ENCODE measurements at regions not wholly inside any gene's neighbourhood (a gene's known extent, or its start where the extent isn't known, plus 50 kb on each side); places are given as distances from the start of the nearest gene placed in this dataset.

DNA sequence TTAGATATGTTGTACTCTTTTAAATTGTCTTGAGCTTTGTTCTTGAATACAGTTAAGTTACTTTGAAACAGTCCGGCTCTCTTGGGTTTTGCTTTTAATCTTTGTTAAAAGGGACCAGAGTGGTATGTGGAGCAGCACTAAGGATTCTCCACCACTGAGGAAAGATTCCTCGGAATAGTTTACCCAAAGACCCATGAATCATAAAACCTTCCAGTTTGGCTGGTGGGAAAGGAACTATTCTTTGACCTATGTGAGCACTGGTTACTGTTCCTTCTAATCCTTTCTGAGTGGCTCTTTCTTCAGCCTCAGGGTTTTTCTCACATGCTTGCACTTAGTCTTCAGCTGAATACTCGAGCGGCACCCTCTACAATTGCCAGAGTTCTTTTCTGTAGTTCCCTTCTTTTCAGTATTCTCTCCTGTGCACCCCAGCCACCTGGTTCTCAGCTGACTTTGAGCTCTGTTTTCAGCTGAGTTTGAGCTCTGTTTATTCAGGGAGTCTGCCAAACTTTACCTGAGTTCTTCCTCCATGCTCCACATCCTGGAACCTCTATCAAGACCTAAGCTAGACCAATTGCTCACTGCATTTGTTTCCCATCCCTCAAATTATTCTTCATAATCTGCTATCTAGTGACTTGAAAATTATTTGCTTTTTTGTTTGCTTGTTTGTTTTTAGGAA lies 253.8 kb upstream of the PLXNA2 start:
- H3K27ac ChIP-seq, result no peak overlapping the region
- no peak for TF ChIP-seq ZFX (IDR thresholded peaks at IDR 0.05; ENCODE audit: borderline replicate concordance)
- TF ChIP-seq, protein P1, sequence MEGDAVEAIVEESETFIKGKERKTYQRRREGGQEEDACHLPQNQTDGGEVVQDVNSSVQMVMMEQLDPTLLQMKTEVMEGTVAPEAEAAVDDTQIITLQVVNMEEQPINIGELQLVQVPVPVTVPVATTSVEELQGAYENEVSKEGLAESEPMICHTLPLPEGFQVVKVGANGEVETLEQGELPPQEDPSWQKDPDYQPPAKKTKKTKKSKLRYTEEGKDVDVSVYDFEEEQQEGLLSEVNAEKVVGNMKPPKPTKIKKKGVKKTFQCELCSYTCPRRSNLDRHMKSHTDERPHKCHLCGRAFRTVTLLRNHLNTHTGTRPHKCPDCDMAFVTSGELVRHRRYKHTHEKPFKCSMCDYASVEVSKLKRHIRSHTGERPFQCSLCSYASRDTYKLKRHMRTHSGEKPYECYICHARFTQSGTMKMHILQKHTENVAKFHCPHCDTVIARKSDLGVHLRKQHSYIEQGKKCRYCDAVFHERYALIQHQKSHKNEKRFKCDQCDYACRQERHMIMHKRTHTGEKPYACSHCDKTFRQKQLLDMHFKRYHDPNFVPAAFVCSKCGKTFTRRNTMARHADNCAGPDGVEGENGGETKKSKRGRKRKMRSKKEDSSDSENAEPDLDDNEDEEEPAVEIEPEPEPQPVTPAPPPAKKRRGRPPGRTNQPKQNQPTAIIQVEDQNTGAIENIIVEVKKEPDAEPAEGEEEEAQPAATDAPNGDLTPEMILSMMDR (IDR thresholded peaks at IDR 0.05), result no peak

DNA sequence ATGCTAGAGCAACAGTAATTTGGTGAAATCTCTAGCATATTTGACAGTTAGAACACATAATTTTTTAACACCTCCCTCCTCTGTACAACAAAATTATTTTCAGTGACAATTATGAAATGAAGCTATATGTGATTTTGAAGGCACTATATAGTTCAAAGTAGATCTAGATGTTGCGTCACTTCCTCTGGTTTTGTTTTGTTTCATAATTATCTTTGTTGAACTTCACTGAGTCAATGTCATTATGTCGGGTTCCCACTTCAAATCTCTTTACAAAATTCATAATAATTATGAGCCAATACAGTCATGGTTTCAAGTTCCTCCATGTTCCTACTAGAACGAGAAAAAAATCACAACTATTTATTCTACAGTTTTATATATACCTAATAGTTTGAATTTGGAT lies 254.8 kb upstream of the PLXNA2 start:
- H3K27ac ChIP-seq, result no peak overlapping the region

DNA sequence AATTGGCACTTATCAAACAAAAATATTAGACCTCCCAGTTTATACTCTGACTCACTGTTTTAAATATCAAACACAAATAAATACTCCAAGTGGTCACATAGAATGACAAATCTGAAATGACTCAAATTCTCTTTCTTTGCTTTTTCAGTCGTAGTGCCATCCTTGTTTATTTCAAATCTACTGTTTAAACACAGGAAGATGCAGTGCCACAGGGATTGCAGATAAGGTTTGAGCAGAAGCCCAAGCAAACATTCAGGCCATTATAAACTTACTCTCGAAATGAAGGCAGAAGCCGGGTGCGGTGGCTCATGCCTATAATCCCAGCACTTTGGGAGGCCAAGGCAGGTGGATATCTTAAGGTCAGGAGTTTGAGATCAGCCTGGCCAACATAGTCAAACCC lies 255.4 kb upstream of the PLXNA2 start:
- H3K27ac ChIP-seq, result no peak overlapping the region
- no peak for TF ChIP-seq ZFX (IDR thresholded peaks at IDR 0.05; ENCODE audit: borderline replicate concordance)
- TF ChIP-seq, protein P1 (IDR thresholded peaks at IDR 0.05), result no peak

More for the DNA sequence above, 254.8 kb upstream of the PLXNA2 start:
- TF ChIP-seq, protein P1 (IDR thresholded peaks at IDR 0.05), result no peak
- TF ChIP-seq ZFX (IDR thresholded peaks at IDR 0.05; ENCODE audit: borderline replicate concordance), result no peak

DNA sequence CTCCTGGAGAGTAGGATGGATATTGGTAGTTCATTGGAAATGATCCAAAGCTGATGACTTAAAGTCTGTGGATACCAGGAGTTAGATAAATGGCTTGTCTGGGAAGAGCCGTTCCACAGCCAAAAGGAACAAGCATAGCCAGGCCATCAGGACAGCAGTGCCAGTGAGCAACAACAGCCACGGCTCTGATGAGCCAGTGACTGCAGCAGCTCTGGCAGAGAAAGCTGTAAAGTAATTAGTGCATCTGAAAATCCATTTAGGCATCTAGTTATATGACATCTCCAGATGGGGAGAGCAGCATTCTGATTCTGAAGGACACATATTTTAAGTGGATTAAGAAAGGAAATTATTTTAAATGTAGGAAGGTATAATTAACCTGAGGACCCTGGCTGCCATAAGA lies 256.2 kb upstream of the PLXNA2 start:
- no peak overlapping the region for H3K27ac ChIP-seq
- no peak for TF ChIP-seq ZFX (IDR thresholded peaks at IDR 0.05; ENCODE audit: borderline replicate concordance)
- TF ChIP-seq, protein P1 (IDR thresholded peaks at IDR 0.05), result no peak

DNA sequence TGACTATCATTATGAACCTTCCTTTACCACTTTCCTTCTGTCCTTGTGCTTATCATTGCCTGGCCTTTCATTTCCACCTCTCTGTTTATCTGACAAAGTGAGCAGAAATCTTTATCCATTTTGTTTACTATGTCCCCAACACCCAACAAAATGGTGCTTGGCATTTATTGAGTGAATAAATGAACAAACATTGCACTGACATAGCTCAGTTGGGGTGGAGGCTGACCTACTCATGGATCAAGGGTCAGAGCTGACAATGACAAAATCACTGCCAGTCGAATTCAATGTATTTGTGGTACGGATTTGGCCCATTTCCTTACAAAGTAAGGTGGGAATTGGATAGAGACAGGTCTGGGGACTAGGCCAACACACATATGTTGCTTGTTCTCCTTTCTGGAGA lies 257.4 kb upstream of the PLXNA2 start:
- no peak overlapping the region for H3K27ac ChIP-seq
- TF ChIP-seq, protein P1 (IDR thresholded peaks at IDR 0.05), result no peak
- TF ChIP-seq ZFX (IDR thresholded peaks at IDR 0.05; ENCODE audit: borderline replicate concordance), result no peak

DNA sequence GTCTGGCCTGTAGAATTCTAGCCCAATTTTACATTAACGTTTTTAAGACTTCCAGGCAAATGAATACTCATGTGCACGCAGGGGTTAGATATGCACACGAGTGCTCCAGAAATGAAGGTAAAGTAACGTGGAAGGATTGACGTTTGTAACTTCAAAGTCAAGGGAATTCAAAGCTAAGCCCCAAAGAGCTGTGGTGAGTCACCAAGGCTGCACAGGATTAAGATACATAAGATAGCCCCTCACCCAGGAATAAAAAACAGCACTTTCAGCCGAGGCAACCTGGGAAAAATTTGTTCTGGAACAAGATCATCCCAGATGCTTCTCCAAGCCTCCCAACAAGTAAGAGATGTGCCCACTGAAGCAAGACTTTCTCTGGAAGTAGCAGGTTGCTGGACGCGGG lies 259.6 kb upstream of the PLXNA2 start:
- H3K27ac ChIP-seq, result no peak overlapping the region
- TF ChIP-seq, protein P1 (IDR thresholded peaks at IDR 0.05), result no peak
- TF ChIP-seq ZFX (IDR thresholded peaks at IDR 0.05; ENCODE audit: borderline replicate concordance), result no peak

DNA sequence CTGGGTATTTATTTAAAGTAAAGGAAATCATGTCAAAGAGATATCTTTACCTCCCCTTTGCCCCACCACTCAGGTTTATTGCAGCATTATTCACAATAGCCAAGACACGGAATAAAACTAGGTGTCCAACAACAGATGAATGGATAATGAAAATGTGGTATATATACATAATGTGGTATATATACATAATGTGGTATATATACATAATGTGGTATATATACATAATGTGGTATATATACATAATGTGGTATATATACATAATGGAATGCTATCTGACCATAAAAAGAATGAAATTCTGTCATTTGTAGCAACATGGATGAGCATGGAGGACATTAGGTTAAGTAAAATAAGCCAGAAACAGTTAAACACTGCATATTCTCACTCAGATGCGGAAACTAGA lies 262.6 kb upstream of the PLXNA2 start:
- H3K27ac ChIP-seq, result no peak overlapping the region
- no peak for TF ChIP-seq ZFX (IDR thresholded peaks at IDR 0.05; ENCODE audit: borderline replicate concordance)
- TF ChIP-seq, protein P1 (IDR thresholded peaks at IDR 0.05), result no peak
